Spleen (tissue), 11 donors: ENCODE measurements at regions not wholly inside any gene's neighbourhood (a gene's known extent, or its start where the extent isn't known, plus 50 kb on each side); places are given as distances from the start of the nearest gene placed in this dataset.

ENCODE experiments used
- DNase-seq: peaks from one replicate; pipeline ENCODE4 v3.0.0-alpha.2; 2020
- H3K27ac ChIP-seq, 8 donors: fragments of 200-600 bp; sonication (generic) in 7 of 8; 1 replicate in 4 of 8; 2 replicates in 4 of 8; pipeline versions ENCODE4 v1.5.0 to v1.8.0; 2016 to 2021; ENCODE audit warnings: inconsistent platforms in 4 of 8, mild to moderate bottlenecking in 4 of 8, moderate library complexity in 1 of 8
- H3K27me3 ChIP-seq, 7 donors: fragments of 200-600 bp; sonication (generic) in 6 of 7; replicated peaks in 1 of 7; 1 replicate in 4 of 7; 2 replicates in 3 of 7; pipeline versions ENCODE4 v1.5.0 to v1.8.0; 2016 to 2021; ENCODE audit warnings: inconsistent platforms in 3 of 7, mild to moderate bottlenecking in 1 of 7
- H3K36me3 ChIP-seq, 6 donors: fragments of 200-600 bp; sonication (generic) in 5 of 6; 1 replicate in 4 of 6; 2 replicates in 2 of 6; pipeline versions ENCODE4 v1.5.0 to v1.8.0; 2016 to 2021; ENCODE audit warnings: inconsistent platforms in 2 of 6
- H3K4me1 ChIP-seq, 6 donors: fragments of 200-600 bp; sonication (generic) in 5 of 6; 1 replicate in 3 of 6; 2 replicates in 3 of 6; pipeline versions ENCODE4 v1.5.0 to v1.8.0; 2016 to 2021; ENCODE audit warnings: inconsistent platforms in 3 of 6
- H3K4me3 ChIP-seq, 8 donors: fragments of 200-600 bp; sonication (generic) in 7 of 8; 1 replicate in 4 of 8; 2 replicates in 4 of 8; pipeline versions ENCODE4 v1.5.0 to v1.8.0; 2016 to 2021; ENCODE audit warnings: inconsistent platforms in 4 of 8, mild to moderate bottlenecking in 4 of 8, moderate library complexity in 2 of 8
- H3K9me3 ChIP-seq, 8 donors: fragments of 200-600 bp; sonication (generic) in 7 of 8; 1 replicate in 4 of 8; 2 replicates in 4 of 8; pipeline versions ENCODE4 v1.5.0 to v1.8.0; 2016 to 2021; ENCODE audit warnings: inconsistent platforms in 4 of 8
- CTCF ChIP-seq, 11 experiments: fragments of 200-600 bp in 7 of 11; fragments of 450-650 bp in 4 of 11; sonication (generic) in 4 of 11; IDR thresholded peaks in 8 of 11; conservative IDR thresholded peaks in 3 of 11; 1 replicate in 7 of 11; 2 replicates in 4 of 11; pipeline versions ENCODE4 v1.4.0 to v1.8.0; 2016 to 2021; ENCODE audit warnings: antibody characterized with exemption in 11 of 11, inconsistent platforms in 4 of 11, mild to moderate bottlenecking in 1 of 11
- POLR2A ChIP-seq, 3 donors: fragments of 450-650 bp; IDR thresholded peaks; one replicate each; pipeline ENCODE4 v1.5.1; 2017; ENCODE audit warnings: antibody characterized with exemption in 3 of 3, mild to moderate bottlenecking in 1 of 3
- POLR2AphosphoS5 ChIP-seq, 3 donors: sonication (generic); formaldehyde crosslinking; IDR thresholded peaks; one replicate each; pipeline ENCODE4 v1.5.1; 2017; ENCODE audit warnings: antibody characterized with exemption in 3 of 3
- WGBS, 5 donors: extraction: QIAGEN DNeasy Blood & Tissue Kit in 3 of 5; methylation state at CpG; one replicate each; pipeline versions ENCODE4 v1.1.5 to v1.1.7; 2013 to 2018; 5-methylcytosine and 5-hydroxymethylcytosine counted together
- intact Hi-C: fragments of 100-400 bp; cut with DNase I; formaldehyde crosslinking; loops from one replicate; pipeline ENCODE4 v1.15.0; 2023; ENCODE audit warnings: low total_unique reads
- donor health status: healthy with polysubstance abuse.
- donor health status: DM: no; HTN: no; CAD: no; lungs with moderate emphysema.
- donor health status: DM: no; HTN: no; CAD: no.
- donor health status: Bipolar disorder and iron deficiency.
- donor health status: healthy.
- donor health status: DM: no; HTN: no; CAD: no.
- donor health status: DM: yes; HTN: yes; CAD: no.

GRCh38 chr18:10188971-10189810 is 265.2 kb upstream of the APCDD1 start:
- Histone ChIP-seq H3K4me3 (no peak overlapping the region), H3K27me3 (no peaks in the 10 kb centered on the region), H3K4me1 (no peaks in the 10 kb centered on the region), H3K27ac (no peak overlapping the region), H3K36me3 (no peaks in the 10 kb centered on the region), H3K9me3 (peaks cover 0 to 7% (median 0%) of the 10 kb centered on the region in 8 donors)
- TF ChIP-seq CTCF (IDR thresholded peaks at IDR 0.05 in 8 of 11, conservative IDR thresholded peaks at IDR 0.05 in 3 of 11) = no peak
- no peak for TF ChIP-seq POLR2AphosphoS5 (IDR thresholded peaks at IDR 0.05)
- TF ChIP-seq POLR2A (IDR thresholded peaks at IDR 0.05) = no peak
- 71 to 85% (median 79%) methylated on average over 10 of the region's 10 CpGs for WGBS, 5 donors
- intact Hi-C loops = no loop called here
- no peak for DNase-seq

- 88 to 94% (median 91%) methylated on average over 4 of the region's 4 CpGs for WGBS, 5 donors
- no peak for TF ChIP-seq POLR2A (IDR thresholded peaks at IDR 0.05)
- no peak for TF ChIP-seq POLR2AphosphoS5 (IDR thresholded peaks at IDR 0.05)
- no peak for TF ChIP-seq CTCF (IDR thresholded peaks at IDR 0.05 in 8 of 11, conservative IDR thresholded peaks at IDR 0.05 in 3 of 11)
Measured at GRCh38 chr18:10190564-10190963, 263.9 kb upstream of the APCDD1 start.

GRCh38 chr18:10193444-10193843 is 261.0 kb upstream of the APCDD1 start:
- DNase-seq = no peak
- no peak for TF ChIP-seq POLR2AphosphoS5 (IDR thresholded peaks at IDR 0.05)
- TF ChIP-seq POLR2A (IDR thresholded peaks at IDR 0.05) = no peak
- WGBS, 5 donors = 83 to 96% (median 89%) methylated on average over 3 of the region's 3 CpGs
- intact Hi-C loops = no loop called here
- H3K9me3 ChIP-seq = no peaks in the 10 kb centered on the region
- no peaks in the 10 kb centered on the region for H3K36me3 ChIP-seq
- no peaks in the 10 kb centered on the region for H3K4me1 ChIP-seq
- no peak overlapping the region for H3K4me3 ChIP-seq
- H3K27ac ChIP-seq = no peak overlapping the region
- H3K27me3 ChIP-seq = no peaks in the 10 kb centered on the region

More at GRCh38 chr18:10190564-10190963, 263.9 kb upstream of the APCDD1 start:
- Histone ChIP-seq H3K27ac (no peak overlapping the region), H3K4me3 (no peak overlapping the region), H3K36me3 (no peaks in the 10 kb centered on the region), H3K27me3 (no peaks in the 10 kb centered on the region), H3K4me1 (no peaks in the 10 kb centered on the region), H3K9me3 (peaks cover 0 to 7% (median 0%) of the 10 kb centered on the region in 8 donors)
- intact Hi-C loops = no loop called here
- DNase-seq = no peak

GRCh38 chr18:10194592-10194991 is 259.8 kb upstream of the APCDD1 start:
- no peak for TF ChIP-seq POLR2A (IDR thresholded peaks at IDR 0.05)
- no peak for TF ChIP-seq POLR2AphosphoS5 (IDR thresholded peaks at IDR 0.05)
- TF ChIP-seq CTCF (IDR thresholded peaks at IDR 0.05 in 8 of 11, conservative IDR thresholded peaks at IDR 0.05 in 3 of 11) = no peak
- intact Hi-C loops = no loop called here
- Histone ChIP-seq H3K36me3 (no peaks in the 10 kb centered on the region), H3K9me3 (no peaks in the 10 kb centered on the region), H3K4me1 (no peaks in the 10 kb centered on the region), H3K4me3 (no peak overlapping the region), H3K27ac (no peak overlapping the region), H3K27me3 (no peaks in the 10 kb centered on the region)
- 59 to 67% (median 65%) methylated on average over 4 of the region's 4 CpGs for WGBS, 5 donors
- DNase-seq = no peak
